Lower leg skin (tissue), 3 donors: ENCODE measurements at regions not wholly inside any gene's neighbourhood (a gene's known extent, or its start where the extent isn't known, plus 50 kb on each side); places are given as distances from the start of the nearest gene placed in this dataset.

Source experiments
- CTCF ChIP-seq, 3 donors: fragments of 450-650 bp; IDR thresholded peaks; one replicate each; pipeline ENCODE4 v1.5.1; 2016; ENCODE audit warnings: antibody characterized with exemption in 3 of 3, mild to moderate bottlenecking in 3 of 3, moderate library complexity in 2 of 3
- POLR2A ChIP-seq, 2 donors: fragments of 450-650 bp; IDR thresholded peaks; one replicate each; pipeline ENCODE4 v1.6.1; 2016 to 2017; ENCODE audit warnings: antibody characterized with exemption in 2 of 2, mild to moderate bottlenecking in 1 of 2, moderate library complexity in 1 of 2

GRCh38 chr13:66117563-66117962 lies 1112.6 kb downstream of the PCDH9 start:
- TF ChIP-seq CTCF (IDR thresholded peaks at IDR 0.05) = no peak
- no peak for TF ChIP-seq POLR2A (IDR thresholded peaks at IDR 0.05)
